ENCODE measurements at regions not wholly inside any gene's neighbourhood (a gene's known extent, or its start where the extent isn't known, plus 50 kb on each side); places are given as distances from the start of the nearest gene placed in this dataset.

DNA sequence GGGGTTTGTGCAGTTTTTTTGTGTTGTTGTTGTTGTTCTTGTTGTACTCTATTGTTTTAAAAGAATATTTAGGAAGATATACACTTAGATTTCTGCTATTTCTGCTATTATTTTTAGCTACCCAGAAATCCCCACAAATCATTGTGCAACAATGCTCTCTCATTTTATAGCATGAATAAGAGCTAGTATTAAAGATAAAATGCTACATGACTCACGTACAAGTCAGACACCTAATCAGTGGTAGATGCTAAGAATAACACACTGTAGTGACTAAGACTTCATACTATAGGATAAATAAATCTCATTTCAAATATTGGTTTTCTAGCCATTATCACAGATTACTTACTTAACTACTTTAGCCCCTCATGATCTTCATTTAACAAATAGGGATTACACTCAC is 920.5 kb downstream of the KCNMA1 start:
- Histone ChIP-seq H3K9ac (ENCODE audit: low read depth in 1 of 2, low read length in 2 of 2) (no peak overlapping the region), H3K9me3 (ENCODE audit: control insufficient read depth in 2 of 2, low read length in 2 of 2) (no peaks in the 10 kb centered on the region), H3K27me3 (ENCODE audit: control insufficient read depth in 2 of 2, insufficient read depth in 2 of 2, low read length in 2 of 2) (no peaks in the 10 kb centered on the region), H3K4me1 (ENCODE audit: control insufficient read depth in 2 of 2, insufficient read depth in 2 of 2, low read length in 2 of 2) (no peaks in the 10 kb centered on the region), H3K36me3 (ENCODE audit: control insufficient read depth in 2 of 2, insufficient read depth in 2 of 2, low read length in 2 of 2) (no peaks in the 10 kb centered on the region), H3K4me3 (ENCODE audit: low read length in 2 of 2) (no peak overlapping the region), H3K27ac (ENCODE audit: low read depth in 2 of 2, low read length in 2 of 2) (no peak overlapping the region)

DNA sequence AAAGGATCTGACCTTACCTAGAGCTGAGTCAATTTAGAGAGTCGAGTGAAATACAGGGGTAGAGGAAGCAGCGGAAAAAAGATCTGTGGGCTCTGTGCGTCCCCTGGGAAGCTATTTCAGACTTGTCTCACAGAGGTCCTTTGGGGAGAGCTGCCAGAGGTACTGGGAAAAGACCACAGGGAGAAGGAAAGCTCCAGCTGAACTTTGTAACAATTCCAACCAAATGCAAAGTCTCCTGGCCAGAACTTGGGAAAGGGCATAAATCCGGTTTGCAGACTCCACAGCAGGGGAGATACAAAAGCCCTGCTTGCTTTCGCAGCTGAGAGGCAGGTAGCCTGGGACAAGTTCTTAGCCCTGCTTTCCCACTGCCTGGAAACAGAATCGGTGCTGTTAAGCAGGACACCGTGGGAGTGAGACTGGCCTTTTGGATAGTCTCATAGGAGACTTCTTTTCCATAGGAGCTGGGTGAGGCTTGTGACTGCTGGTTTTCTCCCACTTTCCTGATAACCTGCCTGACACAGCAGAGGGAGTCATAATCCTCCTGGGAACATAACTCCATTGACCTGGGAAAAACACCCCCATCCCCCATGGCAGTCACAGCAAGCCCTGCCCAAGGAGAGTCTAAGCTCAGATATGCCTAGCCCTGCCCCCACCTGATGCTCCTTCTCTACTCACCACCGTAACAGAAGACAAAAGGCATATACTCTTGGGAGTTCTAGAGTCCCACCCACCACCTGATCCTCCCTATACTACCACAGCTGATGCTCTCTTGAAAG is 926.2 kb downstream of the KCNMA1 start:
- no peak overlapping the region for H3K9ac ChIP-seq (ENCODE audit: low read depth in 1 of 2, low read length in 2 of 2)
- H3K27ac ChIP-seq (ENCODE audit: low read depth in 2 of 2, low read length in 2 of 2) = no peak overlapping the region
- no peak overlapping the region for H3K4me3 ChIP-seq (ENCODE audit: low read length in 2 of 2)
- H3K36me3 ChIP-seq (ENCODE audit: control insufficient read depth in 2 of 2, insufficient read depth in 2 of 2, low read length in 2 of 2) = no peaks in the 10 kb centered on the region
- no peaks in the 10 kb centered on the region for H3K4me1 ChIP-seq (ENCODE audit: control insufficient read depth in 2 of 2, insufficient read depth in 2 of 2, low read length in 2 of 2)
- no peaks in the 10 kb centered on the region for H3K27me3 ChIP-seq (ENCODE audit: control insufficient read depth in 2 of 2, insufficient read depth in 2 of 2, low read length in 2 of 2)
- no peaks in the 10 kb centered on the region for H3K9me3 ChIP-seq (ENCODE audit: control insufficient read depth in 2 of 2, low read length in 2 of 2)

- Histone ChIP-seq H3K27me3 (ENCODE audit: control insufficient read depth in 2 of 2, insufficient read depth in 2 of 2, low read length in 2 of 2) (no peaks in the 10 kb centered on the region), H3K9ac (ENCODE audit: low read depth in 1 of 2, low read length in 2 of 2) (no peak overlapping the region), H3K4me1 (ENCODE audit: control insufficient read depth in 2 of 2, insufficient read depth in 2 of 2, low read length in 2 of 2) (no peaks in the 10 kb centered on the region), H3K9me3 (ENCODE audit: control insufficient read depth in 2 of 2, low read length in 2 of 2) (no peaks in the 10 kb centered on the region), H3K36me3 (ENCODE audit: control insufficient read depth in 2 of 2, insufficient read depth in 2 of 2, low read length in 2 of 2) (no peaks in the 10 kb centered on the region), H3K4me3 (ENCODE audit: low read length in 2 of 2) (no peak overlapping the region), H3K27ac (ENCODE audit: low read depth in 2 of 2, low read length in 2 of 2) (no peak overlapping the region)
Measured at GRCh38 chr10:76700241-76700640, 937.4 kb downstream of the KCNMA1 start.

- Histone ChIP-seq H3K4me1 (ENCODE audit: control insufficient read depth in 2 of 2, insufficient read depth in 2 of 2, low read length in 2 of 2) (no peaks in the 10 kb centered on the region), H3K9me3 (ENCODE audit: control insufficient read depth in 2 of 2, low read length in 2 of 2) (no peaks in the 10 kb centered on the region), H3K27ac (ENCODE audit: low read depth in 2 of 2, low read length in 2 of 2) (no peak overlapping the region), H3K9ac (ENCODE audit: low read depth in 1 of 2, low read length in 2 of 2) (no peak overlapping the region), H3K27me3 (ENCODE audit: control insufficient read depth in 2 of 2, insufficient read depth in 2 of 2, low read length in 2 of 2) (no peaks in the 10 kb centered on the region), H3K36me3 (ENCODE audit: control insufficient read depth in 2 of 2, insufficient read depth in 2 of 2, low read length in 2 of 2) (no peaks in the 10 kb centered on the region), H3K4me3 (ENCODE audit: low read length in 2 of 2) (no peak overlapping the region)
Measured at GRCh38 chr10:76697923-76698322, 939.7 kb downstream of the KCNMA1 start.

GRCh38 chr10:76695069-76695468 is 942.5 kb downstream of the KCNMA1 start:
- Histone ChIP-seq H3K4me1 (ENCODE audit: control insufficient read depth in 2 of 2, insufficient read depth in 2 of 2, low read length in 2 of 2) (no peaks in the 10 kb centered on the region), H3K9ac (ENCODE audit: low read depth in 1 of 2, low read length in 2 of 2) (no peak overlapping the region), H3K36me3 (ENCODE audit: control insufficient read depth in 2 of 2, insufficient read depth in 2 of 2, low read length in 2 of 2) (no peaks in the 10 kb centered on the region), H3K4me3 (ENCODE audit: low read length in 2 of 2) (no peak overlapping the region), H3K27me3 (ENCODE audit: control insufficient read depth in 2 of 2, insufficient read depth in 2 of 2, low read length in 2 of 2) (no peaks in the 10 kb centered on the region), H3K9me3 (ENCODE audit: control insufficient read depth in 2 of 2, low read length in 2 of 2) (no peaks in the 10 kb centered on the region), H3K27ac (ENCODE audit: low read depth in 2 of 2, low read length in 2 of 2) (no peak overlapping the region)

GRCh38 chr10:76686201-76686600 is 951.4 kb downstream of the KCNMA1 start:
- no peak overlapping the region for H3K4me3 ChIP-seq (ENCODE audit: low read length in 2 of 2)
- no peaks in the 10 kb centered on the region for H3K36me3 ChIP-seq (ENCODE audit: control insufficient read depth in 2 of 2, insufficient read depth in 2 of 2, low read length in 2 of 2)
- H3K27ac ChIP-seq (ENCODE audit: low read depth in 2 of 2, low read length in 2 of 2) = no peak overlapping the region
- no peaks in the 10 kb centered on the region for H3K4me1 ChIP-seq (ENCODE audit: control insufficient read depth in 2 of 2, insufficient read depth in 2 of 2, low read length in 2 of 2)
- H3K9ac ChIP-seq (ENCODE audit: low read depth in 1 of 2, low read length in 2 of 2) = no peak overlapping the region
- no peaks in the 10 kb centered on the region for H3K27me3 ChIP-seq (ENCODE audit: control insufficient read depth in 2 of 2, insufficient read depth in 2 of 2, low read length in 2 of 2)
- no peaks in the 10 kb centered on the region for H3K9me3 ChIP-seq (ENCODE audit: control insufficient read depth in 2 of 2, low read length in 2 of 2)

- Histone ChIP-seq H3K27ac (ENCODE audit: low read depth in 2 of 2, low read length in 2 of 2) (no peak overlapping the region), H3K4me3 (ENCODE audit: low read length in 2 of 2) (no peak overlapping the region), H3K9ac (ENCODE audit: low read depth in 1 of 2, low read length in 2 of 2) (no peak overlapping the region), H3K27me3 (ENCODE audit: control insufficient read depth in 2 of 2, insufficient read depth in 2 of 2, low read length in 2 of 2) (no peaks in the 10 kb centered on the region), H3K36me3 (ENCODE audit: control insufficient read depth in 2 of 2, insufficient read depth in 2 of 2, low read length in 2 of 2) (no peaks in the 10 kb centered on the region), H3K4me1 (ENCODE audit: control insufficient read depth in 2 of 2, insufficient read depth in 2 of 2, low read length in 2 of 2) (no peaks in the 10 kb centered on the region), H3K9me3 (ENCODE audit: control insufficient read depth in 2 of 2, low read length in 2 of 2) (no peaks in the 10 kb centered on the region)
Measured at GRCh38 chr10:76684968-76685367, 952.6 kb downstream of the KCNMA1 start.

DNA sequence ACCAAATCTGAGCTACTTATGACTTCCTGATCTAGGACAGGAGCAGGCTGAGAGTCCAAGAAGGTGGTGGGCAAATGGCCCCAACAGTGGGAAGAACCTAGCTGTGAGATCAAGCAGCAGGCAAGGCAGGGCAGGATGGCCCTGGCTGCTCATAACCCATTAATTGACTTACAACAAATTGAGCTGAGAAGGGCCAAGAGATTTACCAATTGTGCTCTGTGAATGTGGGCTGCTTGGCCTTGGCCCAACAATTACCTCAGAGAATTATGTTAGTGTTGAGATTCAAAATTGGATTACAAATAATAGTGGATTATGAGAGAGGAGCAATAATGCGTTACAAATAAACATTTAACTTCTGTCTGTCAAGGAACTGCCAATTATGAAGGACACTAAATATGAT is 956.5 kb downstream of the KCNMA1 start:
- H3K27me3 ChIP-seq (ENCODE audit: control insufficient read depth in 2 of 2, insufficient read depth in 2 of 2, low read length in 2 of 2) = no peaks in the 10 kb centered on the region
- H3K9ac ChIP-seq (ENCODE audit: low read depth in 1 of 2, low read length in 2 of 2) = no peak overlapping the region
- H3K27ac ChIP-seq (ENCODE audit: low read depth in 2 of 2, low read length in 2 of 2) = no peak overlapping the region
- H3K9me3 ChIP-seq (ENCODE audit: control insufficient read depth in 2 of 2, low read length in 2 of 2) = no peaks in the 10 kb centered on the region
- H3K4me1 ChIP-seq (ENCODE audit: control insufficient read depth in 2 of 2, insufficient read depth in 2 of 2, low read length in 2 of 2) = no peaks in the 10 kb centered on the region
- no peaks in the 10 kb centered on the region for H3K36me3 ChIP-seq (ENCODE audit: control insufficient read depth in 2 of 2, insufficient read depth in 2 of 2, low read length in 2 of 2)
- H3K4me3 ChIP-seq (ENCODE audit: low read length in 2 of 2) = no peak overlapping the region

DNA sequence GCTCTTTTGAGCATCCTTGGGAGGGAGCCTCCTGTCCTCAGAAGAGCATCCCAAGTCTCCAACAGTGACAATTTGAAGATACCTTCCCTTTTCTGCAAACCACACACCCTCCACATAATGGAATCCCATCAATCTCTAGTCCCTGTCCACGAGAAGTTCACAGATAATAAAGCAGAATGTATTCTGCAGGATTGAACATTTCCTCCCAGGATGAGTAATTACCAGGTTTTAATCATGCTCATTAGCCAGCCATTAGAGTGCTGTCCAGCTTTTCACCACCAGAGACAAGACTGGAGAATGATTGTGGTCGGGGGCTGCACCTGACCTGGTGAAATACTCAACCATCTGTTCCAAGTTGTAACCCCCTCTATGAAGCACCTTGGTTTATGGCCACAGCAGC is 958.6 kb downstream of the KCNMA1 start:
- Histone ChIP-seq H3K27ac (ENCODE audit: low read depth in 2 of 2, low read length in 2 of 2) (no peak overlapping the region), H3K9ac (ENCODE audit: low read depth in 1 of 2, low read length in 2 of 2) (no peak overlapping the region), H3K9me3 (ENCODE audit: control insufficient read depth in 2 of 2, low read length in 2 of 2) (no peaks in the 10 kb centered on the region), H3K4me3 (ENCODE audit: low read length in 2 of 2) (no peak overlapping the region), H3K36me3 (ENCODE audit: control insufficient read depth in 2 of 2, insufficient read depth in 2 of 2, low read length in 2 of 2) (no peaks in the 10 kb centered on the region), H3K27me3 (ENCODE audit: control insufficient read depth in 2 of 2, insufficient read depth in 2 of 2, low read length in 2 of 2) (no peaks in the 10 kb centered on the region), H3K4me1 (ENCODE audit: control insufficient read depth in 2 of 2, insufficient read depth in 2 of 2, low read length in 2 of 2) (no peaks in the 10 kb centered on the region)

- no peaks in the 10 kb centered on the region for H3K36me3 ChIP-seq (ENCODE audit: control insufficient read depth in 2 of 2, insufficient read depth in 2 of 2, low read length in 2 of 2)
- H3K4me1 ChIP-seq (ENCODE audit: control insufficient read depth in 2 of 2, insufficient read depth in 2 of 2, low read length in 2 of 2) = no peaks in the 10 kb centered on the region
- no peak overlapping the region for H3K9ac ChIP-seq (ENCODE audit: low read depth in 1 of 2, low read length in 2 of 2)
- peak overlapping the region in 1 of 2 donors; percentile 19 for H3K27ac ChIP-seq (ENCODE audit: low read depth in 2 of 2, low read length in 2 of 2)
- no peak overlapping the region for H3K4me3 ChIP-seq (ENCODE audit: low read length in 2 of 2)
- no peaks in the 10 kb centered on the region for H3K9me3 ChIP-seq (ENCODE audit: control insufficient read depth in 2 of 2, low read length in 2 of 2)
- no peaks in the 10 kb centered on the region for H3K27me3 ChIP-seq (ENCODE audit: control insufficient read depth in 2 of 2, insufficient read depth in 2 of 2, low read length in 2 of 2)
Measured at GRCh38 chr10:76675951-76676587, 961.5 kb downstream of the KCNMA1 start.

Data from mucosa of rectum (tissue), 2 donors.